ENCODE measurements at regions not wholly inside any gene's neighbourhood (a gene's known extent, or its start where the extent isn't known, plus 50 kb on each side); places are given as distances from the start of the nearest gene placed in this dataset.
"Not testable (repeated sequence)": the region's sequence is repeated elsewhere in the genome, so short reads cannot be mapped to it uniquely, and the experiment has no call there.

DNA sequence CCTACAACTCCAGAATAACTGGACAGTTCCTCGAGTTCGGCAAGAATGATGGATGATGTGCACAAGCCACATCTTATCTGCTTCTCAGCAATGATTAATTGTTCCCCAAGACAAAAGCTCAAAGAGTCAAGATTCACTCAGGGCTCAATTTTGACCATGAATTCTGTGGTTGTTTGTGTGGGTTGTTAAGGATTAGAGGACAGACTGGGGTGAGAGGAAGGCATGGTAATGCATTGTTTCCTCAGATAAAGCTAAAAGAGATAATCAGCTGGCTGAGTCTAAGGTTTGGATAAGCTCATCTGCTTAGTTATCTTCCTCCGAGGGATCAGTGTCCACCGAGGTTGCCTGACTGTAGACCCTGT, 161.0 kb downstream of the CPEB2 start:
- DNase-seq = no peak

- no peak for DNase-seq
Observed at GRCh38 chr4:15164571-15164970, 162.3 kb downstream of the CPEB2 start.

DNA sequence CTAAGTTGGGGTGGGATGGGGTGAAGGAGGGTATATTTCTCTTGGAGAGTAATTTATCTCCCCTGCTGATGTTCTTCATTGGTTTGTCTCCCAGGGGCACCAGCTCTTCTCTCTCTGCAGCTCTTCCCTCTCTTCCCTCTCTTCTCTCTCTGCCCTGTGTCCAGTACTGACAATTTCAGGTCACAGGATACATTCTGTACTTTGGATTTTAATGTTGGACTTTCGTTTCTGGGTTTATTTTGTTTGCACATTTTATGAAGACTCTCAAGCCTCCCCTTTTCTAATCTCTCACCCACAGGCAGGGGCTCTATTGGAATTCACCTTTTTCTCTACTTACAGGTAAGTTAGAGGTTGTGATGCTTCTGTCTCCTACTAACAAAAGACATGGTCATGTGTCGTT, 165.5 kb downstream of the CPEB2 start:
- no peak for DNase-seq

- DNase-seq = no peak
Observed at GRCh38 chr4:15168759-15169158, 166.5 kb downstream of the CPEB2 start.

- no peak for DNase-seq
Observed at GRCh38 chr4:15171725-15172124, 169.4 kb downstream of the CPEB2 start.

GRCh38 chr4:15173251-15173650, 171.0 kb downstream of the CPEB2 start:
- no peak for DNase-seq

GRCh38 chr4:15174168-15174567, 171.9 kb downstream of the CPEB2 start:
- DNase-seq = not testable (repeated sequence)

GRCh38 chr4:15179842-15180241, 177.6 kb downstream of the CPEB2 start:
- not testable (repeated sequence) for DNase-seq

DNA sequence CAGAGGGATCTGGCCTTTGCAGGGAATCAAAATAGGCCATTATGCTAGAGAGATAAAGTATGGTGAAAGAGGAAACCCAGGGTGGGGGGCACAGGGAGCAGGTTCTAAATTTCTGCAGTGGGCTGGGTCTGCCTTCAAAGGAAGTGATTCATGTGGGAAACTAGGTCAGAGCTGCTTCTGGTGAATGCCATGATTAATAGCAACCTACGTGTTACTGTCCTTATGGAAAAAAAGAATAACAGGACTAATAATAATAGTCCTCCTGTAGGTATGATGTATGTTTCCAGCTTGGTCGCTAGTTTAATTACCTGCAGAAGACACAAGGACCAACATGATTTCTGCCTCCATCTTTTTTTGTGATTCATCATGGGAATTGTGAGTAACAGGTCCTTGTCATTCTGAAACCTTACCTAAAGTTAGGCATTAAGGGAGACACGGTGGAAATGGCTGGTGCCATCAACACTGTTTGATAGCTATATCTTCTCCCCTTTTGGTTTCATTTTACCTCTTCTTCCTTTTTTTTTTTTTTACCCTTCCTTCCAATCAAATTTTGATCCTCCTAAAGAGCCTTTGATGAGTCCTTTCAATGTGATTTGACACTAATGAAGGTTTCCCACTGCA, 180.4 kb downstream of the CPEB2 start:
- DNase-seq = no peak

GRCh38 chr4:15186149-15186548, 183.9 kb downstream of the CPEB2 start:
- DNase-seq = no peak

- no peak for DNase-seq
Observed at GRCh38 chr4:15186806-15187205, 184.5 kb downstream of the CPEB2 start.

- no peak for DNase-seq
Observed at GRCh38 chr4:15188605-15189539, 186.6 kb downstream of the CPEB2 start.

GRCh38 chr4:15194520-15194919, 192.2 kb downstream of the CPEB2 start:
- no peak for DNase-seq

- peak in 1 of 3 experiments; percentile 47 for DNase-seq
Observed at GRCh38 chr4:15197005-15197404, 194.7 kb downstream of the CPEB2 start.

- DNase-seq = no peak
Observed at GRCh38 chr4:15198070-15198727, 195.9 kb downstream of the CPEB2 start.

DNA sequence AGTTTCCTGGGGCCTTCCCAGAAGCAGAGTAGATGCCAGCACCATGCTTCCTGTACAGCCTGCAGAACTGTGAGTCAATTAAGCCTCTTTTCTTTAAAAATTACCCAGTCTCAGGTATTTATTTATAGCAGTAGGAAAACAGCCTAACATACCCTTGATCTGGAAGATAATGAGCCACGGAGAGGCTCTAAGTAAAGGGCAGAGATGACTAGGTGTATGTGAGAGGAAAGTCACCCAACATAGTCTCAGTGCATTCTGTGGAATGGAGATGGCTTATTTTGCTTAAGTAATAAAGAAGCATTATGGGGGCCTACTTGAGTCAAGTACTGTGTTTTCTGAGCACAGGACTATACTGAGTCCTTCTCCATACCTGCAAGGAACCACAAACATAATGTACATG, 199.5 kb downstream of the CPEB2 start:
- DNase-seq = no peak

DNA sequence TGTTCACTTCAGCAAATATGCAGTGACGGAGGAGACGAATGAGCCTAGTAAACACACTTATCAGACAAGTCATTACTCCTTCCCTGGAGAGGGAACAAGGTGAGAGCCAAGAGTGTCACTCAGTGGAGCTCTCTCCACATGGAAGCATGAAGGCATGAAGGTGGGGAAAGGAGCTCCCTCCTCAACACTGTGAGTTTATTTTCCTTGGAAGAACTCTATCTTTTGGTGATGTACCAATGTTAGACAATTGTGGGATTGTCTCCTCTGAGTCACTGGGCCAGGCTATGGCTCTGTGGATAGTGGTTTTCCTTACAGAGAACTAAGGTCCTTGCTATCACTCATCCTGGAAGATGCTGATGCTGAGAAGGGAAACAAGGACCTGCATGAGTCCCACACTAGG, 200.2 kb downstream of the CPEB2 start:
- no peak for DNase-seq

GRCh38 chr4:15206526-15206925, 204.2 kb downstream of the CPEB2 start:
- DNase-seq = not testable (repeated sequence)

DNA sequence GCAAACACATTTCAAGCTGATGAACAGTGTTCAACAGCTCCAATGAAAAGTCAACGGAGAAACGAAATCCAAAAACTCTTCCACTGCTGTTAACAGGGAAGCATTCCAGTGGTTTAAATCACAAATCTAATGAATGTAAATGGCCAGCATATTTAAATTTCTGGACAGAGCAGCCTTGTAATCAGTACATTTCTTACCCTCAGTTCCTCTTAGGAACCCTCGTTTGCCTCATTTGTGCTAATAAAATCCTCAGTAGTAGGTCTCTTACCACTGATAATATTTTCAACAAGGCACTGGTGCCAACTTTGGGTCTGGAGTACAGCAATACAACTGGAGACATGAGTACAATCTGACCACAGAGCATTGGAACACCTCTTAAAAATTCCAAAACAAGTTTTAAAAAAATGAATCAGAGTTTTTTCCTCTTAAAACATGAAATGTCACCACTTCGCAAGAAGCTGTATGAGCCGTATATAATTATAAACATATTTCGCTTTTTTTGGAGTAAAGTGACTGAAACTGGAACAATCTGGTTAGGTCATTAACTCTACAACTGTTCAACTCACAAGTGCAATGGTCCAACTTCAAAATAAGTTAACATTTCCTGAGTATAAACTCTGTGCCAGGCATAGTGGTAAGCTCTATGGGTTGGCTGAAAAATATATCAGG, 211.2 kb downstream of the CPEB2 start:
- DNase-seq = no peak

GRCh38 chr4:15215109-15215508, 212.7 kb upstream of the C1QTNF7 start:
- DNase-seq = no peak

- DNase-seq = no peak
Observed at GRCh38 chr4:15226203-15226602, 201.6 kb upstream of the C1QTNF7 start.

DNA sequence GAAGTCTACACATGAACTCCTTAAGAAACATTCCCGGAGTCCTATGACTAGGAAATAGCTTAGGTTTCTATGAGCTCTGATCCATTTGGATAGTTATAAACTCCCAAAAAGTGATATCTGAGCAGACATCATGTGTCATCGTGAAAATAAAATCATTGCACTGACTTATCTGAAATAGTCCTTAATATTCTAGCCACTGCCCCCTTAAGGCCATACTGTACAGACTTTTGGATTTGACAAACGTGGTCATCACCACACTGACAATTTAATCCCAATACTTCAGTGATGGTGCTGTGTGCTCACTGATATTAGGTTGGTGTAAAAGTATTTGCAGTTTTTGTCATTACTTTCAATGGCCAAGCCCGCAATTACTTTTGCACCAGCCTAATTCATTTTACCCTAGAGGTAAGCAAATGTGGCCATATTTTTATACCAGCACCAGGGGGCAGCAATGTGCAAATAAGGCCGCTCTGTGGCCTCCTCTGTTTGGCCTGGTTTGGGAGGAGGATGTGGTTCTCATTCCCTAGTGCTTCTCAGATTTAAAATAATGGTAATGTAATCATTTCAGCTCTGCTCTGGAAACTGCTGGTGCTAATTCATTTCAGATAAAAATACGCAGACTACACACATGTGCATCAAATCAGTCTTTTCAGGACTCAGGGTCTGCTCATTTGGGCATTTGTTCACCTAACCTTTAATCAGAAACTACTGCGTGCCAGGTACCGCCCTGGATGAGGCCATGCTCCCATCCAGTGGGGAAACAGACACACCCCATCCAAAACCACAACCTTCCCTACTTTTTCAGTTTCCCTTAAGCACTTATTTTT, 196.4 kb upstream of the C1QTNF7 start:
- peak; percentile 57 to 81 (median 75) for DNase-seq

Data from NCI-H1417 (cell line).